ENCODE measurements at regions not wholly inside any gene's neighbourhood (a gene's known extent, or its start where the extent isn't known, plus 50 kb on each side); places are given as distances from the start of the nearest gene placed in this dataset.

- no peak for DNase-seq
These were observed 205.3 kb downstream of the CD109 start for GRCh38 chr6:73901311-73901710.

DNA sequence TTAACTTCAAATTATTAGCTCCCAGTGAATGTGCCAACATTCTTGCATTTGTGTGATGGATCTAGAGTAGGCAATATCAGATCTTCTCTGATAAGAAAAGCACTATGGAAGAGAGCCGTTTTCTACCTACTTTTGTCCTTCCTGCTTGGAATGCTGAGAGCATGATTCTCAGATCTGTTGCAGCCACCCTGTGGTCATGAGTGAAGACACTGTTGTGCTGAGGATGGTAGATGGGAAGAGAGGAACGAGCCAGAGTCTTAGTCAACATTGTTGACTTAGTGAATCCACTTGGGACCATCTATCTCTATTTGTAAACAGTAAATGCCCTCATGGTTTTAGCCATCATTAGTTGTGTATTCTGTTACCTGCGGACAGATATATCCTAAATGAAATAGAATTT is 202.6 kb downstream of the CD109 start:
- no peak for DNase-seq

DNA sequence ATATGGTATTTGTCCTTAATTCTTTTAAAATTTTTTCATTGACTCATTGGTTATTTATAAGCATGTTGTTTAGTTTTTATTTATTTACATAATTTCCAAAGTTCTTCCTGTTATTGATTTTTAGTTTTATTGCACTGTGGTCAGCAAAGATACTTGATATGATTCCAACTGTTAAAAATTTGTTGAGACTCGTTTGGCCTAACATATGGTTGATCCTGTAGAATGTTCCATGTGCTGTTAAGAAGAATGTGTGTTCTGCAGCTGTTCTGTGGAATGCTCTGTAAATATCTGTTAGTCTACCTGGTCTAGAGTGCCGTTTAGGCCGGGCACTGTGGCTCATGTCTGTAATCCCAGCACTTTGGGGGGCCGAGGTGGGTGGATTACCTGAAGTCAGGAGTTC is 197.7 kb downstream of the CD109 start:
- DNase-seq = no peak

DNA sequence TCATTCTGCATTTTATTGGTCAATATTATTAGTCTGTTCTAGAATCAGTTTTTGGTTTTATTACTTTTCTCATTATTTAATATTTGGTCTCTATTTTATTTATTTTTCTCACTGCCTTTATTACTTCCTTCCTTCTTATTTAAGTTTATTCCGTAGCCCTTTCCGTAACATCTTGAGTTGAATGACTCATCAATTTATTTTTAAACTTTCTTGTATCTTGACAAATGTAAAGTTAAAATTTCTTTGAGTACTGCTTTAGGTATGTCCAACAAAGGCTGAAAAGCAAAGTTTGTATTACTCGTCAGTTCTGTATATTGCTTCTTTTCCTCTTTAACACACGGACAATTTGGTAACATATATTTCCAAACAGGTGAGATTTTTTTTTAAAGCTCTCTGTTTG is 192.0 kb downstream of the CD109 start:
- DNase-seq = no peak

DNA sequence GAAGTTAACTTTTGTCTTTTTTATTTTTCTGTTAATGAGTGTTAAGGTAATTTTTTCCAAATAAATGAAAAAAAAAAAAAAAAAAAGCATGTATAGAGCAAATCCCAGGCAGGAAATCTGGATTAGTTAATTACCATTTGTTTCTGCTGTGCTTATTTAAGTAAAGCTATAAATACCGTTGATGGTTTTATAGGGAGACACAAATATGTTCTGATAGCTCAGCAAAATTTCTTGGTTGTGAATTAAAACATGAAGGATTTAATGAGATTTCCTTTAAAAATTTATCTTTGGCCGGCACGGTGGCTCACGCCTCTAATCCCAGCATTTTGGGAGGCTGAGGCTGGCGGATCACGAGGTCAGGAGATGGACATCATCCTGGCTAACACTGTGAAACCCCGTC is 189.4 kb downstream of the CD109 start:
- no peak for DNase-seq

DNA sequence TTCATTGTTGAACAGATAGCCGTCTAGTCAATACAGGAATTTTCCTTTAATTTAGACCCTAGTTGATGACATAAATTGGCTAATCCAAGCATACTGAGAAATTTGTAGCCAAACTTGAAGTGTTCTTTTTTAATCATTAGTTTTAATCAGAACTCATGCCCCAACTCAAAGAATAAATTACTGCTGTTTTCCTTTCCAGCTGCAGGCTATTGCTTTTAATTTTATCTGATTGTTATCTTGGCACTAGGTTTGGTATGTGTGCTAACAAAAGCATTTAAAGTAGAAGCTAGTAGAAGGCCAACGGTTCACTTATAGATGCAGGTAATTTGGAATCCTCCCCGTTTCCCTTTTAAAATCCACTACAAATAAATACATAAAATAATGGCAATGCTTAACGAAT is 188.5 kb downstream of the CD109 start:
- no peak for DNase-seq

GRCh38 chr6:73879501-73880293 is 183.7 kb downstream of the CD109 start:
- no peak for DNase-seq

DNA sequence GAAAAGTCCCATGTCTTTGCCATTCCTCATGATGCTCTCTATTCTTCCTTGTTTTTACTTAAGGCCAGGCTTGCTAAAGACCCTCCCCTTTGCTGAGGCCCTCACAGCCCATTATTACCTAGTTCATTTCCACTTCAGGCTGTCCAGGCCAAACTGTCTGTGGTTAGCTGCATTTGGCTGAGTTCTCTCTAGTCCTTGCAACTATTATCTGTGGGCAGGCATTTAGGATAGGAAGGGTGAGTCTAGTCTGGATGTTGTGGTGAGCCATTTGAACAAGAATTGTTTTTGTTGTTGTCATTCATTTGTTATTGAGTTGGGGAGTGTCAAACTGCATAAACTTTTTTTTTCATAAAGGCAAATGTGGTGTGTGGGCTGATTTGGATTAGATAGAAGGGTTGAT is 182.4 kb downstream of the CD109 start:
- DNase-seq = no peak

All from islet precursor cell (in vitro differentiated cells).